ENCODE measurements at regions not wholly inside any gene's neighbourhood (a gene's known extent, or its start where the extent isn't known, plus 50 kb on each side); places are given as distances from the start of the nearest gene placed in this dataset.

GRCh38 chr20:60718743-60719480 lies 533.1 kb upstream of the CDH4 start:
- no peak overlapping the region for H3K4me3 ChIP-seq (ENCODE audit: low read depth, low read length)
- TF ChIP-seq CTCF (IDR thresholded peaks at IDR 0.05; ENCODE audit: low read depth, low read length), result no peak

GRCh38 chr20:60725311-60725906 lies 526.7 kb upstream of the CDH4 start:
- H3K4me3 ChIP-seq (ENCODE audit: low read depth, low read length), result no peak overlapping the region
- TF ChIP-seq CTCF (IDR thresholded peaks at IDR 0.05; ENCODE audit: low read depth, low read length), result no peak

GRCh38 chr20:60727425-60727824 lies 524.6 kb upstream of the CDH4 start:
- H3K4me3 ChIP-seq (ENCODE audit: low read depth, low read length), result no peak overlapping the region
- no peak for TF ChIP-seq CTCF (IDR thresholded peaks at IDR 0.05; ENCODE audit: low read depth, low read length)

- no peak for TF ChIP-seq CTCF (IDR thresholded peaks at IDR 0.05; ENCODE audit: low read depth, low read length)
- no peak overlapping the region for H3K4me3 ChIP-seq (ENCODE audit: low read depth, low read length)
Measured at GRCh38 chr20:60728705-60729104, 523.4 kb upstream of the CDH4 start.

- no peak for TF ChIP-seq CTCF (IDR thresholded peaks at IDR 0.05; ENCODE audit: low read depth, low read length)
- H3K4me3 ChIP-seq (ENCODE audit: low read depth, low read length), result no peak overlapping the region
Measured at GRCh38 chr20:60729135-60729900, 522.7 kb upstream of the CDH4 start.

- no peak overlapping the region for H3K4me3 ChIP-seq (ENCODE audit: low read depth, low read length)
- TF ChIP-seq CTCF (IDR thresholded peaks at IDR 0.05; ENCODE audit: low read depth, low read length), result no peak
Measured at GRCh38 chr20:60732322-60732721, 519.7 kb upstream of the CDH4 start.

- TF ChIP-seq CTCF (IDR thresholded peaks at IDR 0.05; ENCODE audit: low read depth, low read length), result no peak
- no peak overlapping the region for H3K4me3 ChIP-seq (ENCODE audit: low read depth, low read length)
Measured at GRCh38 chr20:60748086-60748485, 504.0 kb upstream of the CDH4 start.
